COLO668 (cell line): ENCODE measurements at regions not wholly inside any gene's neighbourhood (a gene's known extent, or its start where the extent isn't known, plus 50 kb on each side); places are given as distances from the start of the nearest gene placed in this dataset.
"Not testable (repeated sequence)": the region's sequence is repeated elsewhere in the genome, so short reads cannot be mapped to it uniquely, and the experiment has no call there.

ENCODE experiments used
- DNase-seq: peaks from one replicate; lab custom pipeline; 2025; ENCODE audit not compliant: unreplicated experiment; lab: John Stamatoyannopoulos, UW

DNA sequence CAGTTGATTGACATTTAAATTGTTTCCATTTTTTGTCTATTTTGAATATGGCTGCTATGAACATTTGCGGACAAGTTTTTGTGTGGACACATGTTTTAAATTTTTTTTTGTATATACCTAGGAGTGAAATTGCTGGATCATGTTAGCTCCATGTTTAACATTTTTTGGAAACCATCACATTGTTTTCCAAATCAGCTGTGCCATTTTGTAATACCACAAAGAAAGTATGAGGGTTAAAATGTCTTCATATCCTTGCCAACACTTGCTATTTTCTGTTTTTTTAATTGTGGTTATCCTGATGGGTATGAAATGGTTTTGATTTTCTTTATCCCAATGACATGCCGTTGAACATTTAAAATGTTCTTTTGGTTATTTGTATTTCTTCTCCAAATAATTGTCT is 52.1 kb downstream of the CARTPT start:
- DNase-seq: no peak

DNA sequence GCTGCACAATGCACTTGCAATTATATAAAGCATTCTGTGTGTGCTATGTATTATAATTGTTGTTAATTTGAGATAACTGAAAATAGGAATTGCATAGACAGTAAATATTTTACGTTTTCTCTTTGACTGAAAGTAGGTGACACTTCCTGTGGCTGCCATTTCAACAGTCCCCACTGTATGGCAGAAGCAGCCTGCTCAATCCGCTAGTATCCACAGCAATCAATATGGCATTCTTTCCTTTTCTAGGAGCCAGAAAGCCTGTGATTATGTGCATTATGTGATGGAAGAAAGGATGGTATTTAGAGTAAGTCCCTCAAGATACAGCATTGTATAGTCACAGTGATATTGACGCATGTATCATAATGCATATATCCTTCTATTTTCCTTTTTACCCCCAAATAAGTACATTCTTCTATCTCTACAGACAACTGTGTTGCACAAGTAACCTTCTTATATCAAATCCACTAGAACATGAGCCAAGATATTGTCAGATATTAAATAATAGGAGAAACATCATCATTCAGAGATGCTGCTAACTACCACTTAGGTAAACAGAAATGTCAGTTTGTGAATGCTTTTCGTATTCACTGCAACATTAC is 59.7 kb downstream of the CARTPT start:
- DNase-seq: no peak

DNA sequence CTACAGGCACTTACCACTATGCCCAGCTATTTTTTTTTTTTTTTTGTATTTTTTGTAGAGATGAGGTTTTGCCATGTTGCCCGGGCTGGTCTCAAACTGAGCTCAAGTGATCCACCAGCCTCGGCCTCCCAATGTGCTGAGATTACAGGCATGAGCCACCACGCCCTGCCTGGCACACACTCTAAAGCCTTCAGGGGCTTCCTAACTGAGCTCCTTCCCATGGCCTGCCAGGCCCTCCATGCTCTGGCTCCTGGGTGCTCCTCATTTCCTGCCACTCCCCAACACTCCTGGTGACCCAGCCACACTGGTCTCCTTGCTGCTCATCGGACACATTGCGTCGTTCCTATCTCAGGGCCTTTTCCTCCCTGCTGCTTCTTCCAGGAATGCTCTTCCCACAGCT is 61.5 kb downstream of the CARTPT start:
- no peak for DNase-seq

DNA sequence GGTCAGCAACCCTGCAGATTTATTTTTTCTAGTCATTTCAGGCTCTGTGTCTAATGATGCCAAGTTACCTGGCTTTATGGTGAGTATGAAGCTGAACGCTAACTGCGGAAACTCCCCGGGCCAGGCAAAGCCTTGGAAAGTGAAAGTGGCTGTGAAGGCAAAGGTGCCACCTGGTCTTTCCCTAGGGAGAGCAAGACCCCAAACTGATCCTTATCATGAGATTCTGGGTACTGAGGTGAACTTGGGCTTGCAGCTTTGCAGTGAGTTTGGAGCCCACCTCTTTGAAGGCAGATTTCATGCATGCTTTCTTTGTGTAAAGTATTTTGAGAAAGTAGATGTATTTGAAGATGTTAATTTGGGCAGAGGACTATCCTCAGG is 63.3 kb downstream of the CARTPT start:
- DNase-seq: no peak

DNA sequence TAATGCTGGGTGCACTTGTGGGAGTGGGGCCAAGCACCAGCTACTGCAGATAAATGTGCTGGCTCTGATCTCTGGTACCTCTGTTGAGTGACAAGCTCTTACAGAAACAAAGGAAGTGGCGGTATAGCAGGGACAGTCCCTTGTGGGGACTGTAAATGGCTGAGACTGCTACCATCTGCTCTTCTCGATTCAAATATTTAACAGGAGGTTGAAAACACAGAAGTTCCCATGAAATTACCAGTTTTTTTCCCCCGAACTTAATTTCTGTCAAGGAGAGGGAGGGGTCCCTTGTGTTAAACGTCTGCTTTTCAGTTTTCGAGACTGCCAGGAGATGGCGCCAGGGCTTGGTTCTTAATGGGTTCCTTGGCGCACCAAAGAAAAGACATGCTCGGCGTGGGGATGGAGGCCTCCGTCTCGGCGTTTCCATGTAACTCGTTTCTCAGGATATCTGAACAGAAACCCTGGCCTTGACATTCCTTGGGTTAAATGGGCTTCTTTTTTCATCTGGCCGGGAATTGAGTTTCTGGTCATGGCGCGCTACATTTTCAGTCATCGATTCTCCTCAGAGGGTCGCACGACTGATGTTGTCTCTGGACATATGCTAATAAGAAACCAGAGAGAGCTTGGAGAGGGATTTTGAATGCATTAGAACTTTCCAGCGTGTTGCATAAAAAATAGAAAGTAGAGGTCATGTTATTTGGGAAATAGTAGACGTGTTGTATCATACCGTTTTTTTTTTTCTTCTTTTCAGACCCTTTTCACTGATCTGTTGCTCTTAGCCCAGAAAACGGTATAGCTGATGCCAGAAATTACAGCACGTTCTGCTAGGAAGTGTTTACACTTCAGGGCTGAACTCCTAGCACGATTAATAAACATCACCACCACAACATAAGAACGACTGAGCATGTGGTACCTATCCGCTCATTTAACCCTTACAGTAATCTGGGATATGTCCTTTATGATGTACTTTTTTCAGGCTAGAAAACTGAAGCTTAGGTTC is 64.0 kb downstream of the CARTPT start:
- peak; percentile 60 for DNase-seq

DNA sequence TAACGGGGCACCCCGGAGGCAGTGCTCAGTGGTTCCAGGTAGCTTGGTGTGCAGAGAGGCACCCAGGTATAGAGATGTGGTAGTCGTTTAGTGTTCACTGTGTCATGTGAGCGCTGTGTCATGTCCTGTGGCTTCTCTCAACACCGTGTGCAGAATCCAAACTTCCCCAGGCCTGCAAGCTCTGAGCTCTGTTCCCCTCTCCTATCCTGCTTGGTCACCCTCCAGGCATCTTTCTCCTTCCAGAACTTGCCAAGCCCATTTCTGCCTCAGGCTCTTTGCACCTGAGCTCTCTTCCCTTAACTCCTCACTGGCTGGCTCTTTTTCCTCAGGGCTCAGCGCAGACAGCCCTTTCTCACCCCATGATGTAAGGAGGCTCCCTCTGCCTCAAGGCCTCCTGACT is 64.8 kb downstream of the CARTPT start:
- no peak for DNase-seq

DNA sequence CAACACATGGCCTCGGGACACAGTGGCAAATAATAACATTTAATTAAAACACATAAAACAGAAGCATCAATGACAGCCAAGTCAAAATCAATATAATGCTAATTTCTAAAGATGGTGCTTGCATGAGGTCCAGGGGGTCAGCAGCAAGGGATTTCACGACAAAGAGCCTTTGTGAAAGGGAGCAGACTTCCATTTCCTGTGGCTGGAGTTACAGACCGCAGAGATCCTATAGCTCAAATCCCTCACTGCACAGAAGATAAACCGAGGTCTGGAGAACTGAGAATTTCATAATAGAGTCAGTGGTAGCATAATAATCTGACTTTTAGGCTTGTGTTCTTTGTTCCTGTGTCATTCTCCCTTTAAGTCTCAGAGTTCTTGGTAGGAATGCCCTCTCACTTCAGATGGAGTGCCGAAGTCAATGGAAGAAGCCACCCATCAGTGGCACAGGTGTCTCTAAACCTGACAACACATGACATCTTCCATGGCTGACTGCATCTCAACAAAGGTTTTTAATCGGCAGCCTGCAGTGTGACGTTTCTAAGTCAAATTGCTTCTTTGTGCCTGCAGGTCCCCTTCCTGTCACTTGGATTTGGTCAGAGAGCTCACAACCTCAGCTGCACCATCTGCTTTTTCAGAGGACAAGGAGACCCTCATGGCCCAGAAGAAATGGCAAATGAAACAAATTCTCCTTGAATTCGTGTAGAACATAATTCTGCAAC is 67.4 kb downstream of the CARTPT start:
- peak; percentile 13 for DNase-seq

DNA sequence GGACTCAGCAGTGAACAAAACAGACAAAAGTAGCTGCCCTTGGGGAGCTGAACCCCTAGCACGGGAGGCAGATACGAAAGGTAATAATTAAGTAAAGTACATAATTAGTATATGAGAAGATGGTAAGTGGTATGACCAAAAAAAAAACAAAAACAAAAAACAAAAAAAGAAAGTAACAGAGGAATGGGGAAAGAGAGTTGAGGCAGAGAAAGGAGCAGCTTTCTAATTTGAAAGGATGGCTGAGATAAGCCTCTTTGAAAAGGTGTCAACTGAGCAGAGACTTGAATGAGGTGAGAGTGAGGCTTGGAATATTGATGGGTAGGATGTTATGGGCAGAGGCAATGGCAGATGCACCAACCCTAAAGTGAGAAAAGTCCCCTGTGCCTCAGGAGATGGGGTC is 69.7 kb downstream of the CARTPT start:
- DNase-seq: no peak

DNA sequence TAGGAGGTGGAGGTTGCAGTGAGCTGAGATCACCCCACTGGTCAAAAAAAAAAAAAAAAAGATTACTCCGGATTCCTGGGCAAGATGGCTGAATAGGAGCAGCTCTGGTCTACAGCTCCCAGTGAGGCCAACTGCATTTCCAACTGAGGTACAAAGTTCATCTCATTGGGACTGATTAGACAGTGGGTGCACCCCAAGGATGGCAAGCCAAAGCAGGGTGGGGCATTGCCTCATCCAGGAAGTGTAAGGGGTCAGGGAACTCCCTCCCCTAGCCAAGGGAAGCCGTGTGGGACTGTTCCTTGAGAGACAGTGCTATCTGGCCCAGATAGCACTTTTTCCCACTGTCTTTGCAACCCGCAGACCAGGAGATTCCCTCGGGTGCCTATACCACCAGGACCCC is 70.7 kb downstream of the CARTPT start:
- no peak for DNase-seq

DNA sequence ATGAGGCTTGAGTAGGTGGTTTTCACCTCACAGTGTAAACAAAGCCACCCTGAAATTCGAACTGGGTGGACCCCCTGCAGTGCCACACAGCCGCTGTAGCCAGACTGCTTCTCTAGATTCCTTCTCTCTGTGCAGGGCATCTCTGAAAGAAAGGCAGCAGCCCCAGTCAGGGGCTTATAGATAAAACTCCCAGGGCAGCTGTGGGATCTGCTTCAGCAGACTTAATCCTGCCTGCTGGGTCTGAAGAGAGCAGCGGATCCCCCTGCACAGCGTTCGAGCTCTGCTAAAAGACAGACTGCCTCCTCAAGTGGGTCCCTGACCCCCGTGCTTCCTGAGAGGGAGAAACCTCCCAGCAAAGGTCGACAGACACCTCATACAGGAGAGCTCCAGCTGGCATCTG is 71.4 kb downstream of the CARTPT start:
- peak; percentile 5 for DNase-seq

DNA sequence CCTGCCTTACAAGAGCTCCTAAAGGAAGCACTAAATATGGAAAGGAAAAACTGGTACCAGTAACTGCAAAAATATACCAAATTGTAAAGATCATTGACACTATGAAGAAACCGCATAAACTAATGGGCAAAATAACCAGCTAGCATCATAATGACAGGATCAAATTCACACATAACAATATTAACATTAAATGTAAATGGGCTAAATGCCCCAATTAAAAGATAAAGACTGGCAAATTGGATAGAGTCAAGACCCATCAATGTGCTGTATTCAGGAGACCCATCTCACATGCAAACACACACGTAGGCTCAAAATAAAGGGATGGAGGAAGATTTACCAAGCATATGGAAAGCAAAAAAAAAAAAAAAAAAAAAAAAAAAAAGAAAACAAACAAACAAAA is 73.0 kb downstream of the CARTPT start:
- DNase-seq: not testable (repeated sequence)

DNA sequence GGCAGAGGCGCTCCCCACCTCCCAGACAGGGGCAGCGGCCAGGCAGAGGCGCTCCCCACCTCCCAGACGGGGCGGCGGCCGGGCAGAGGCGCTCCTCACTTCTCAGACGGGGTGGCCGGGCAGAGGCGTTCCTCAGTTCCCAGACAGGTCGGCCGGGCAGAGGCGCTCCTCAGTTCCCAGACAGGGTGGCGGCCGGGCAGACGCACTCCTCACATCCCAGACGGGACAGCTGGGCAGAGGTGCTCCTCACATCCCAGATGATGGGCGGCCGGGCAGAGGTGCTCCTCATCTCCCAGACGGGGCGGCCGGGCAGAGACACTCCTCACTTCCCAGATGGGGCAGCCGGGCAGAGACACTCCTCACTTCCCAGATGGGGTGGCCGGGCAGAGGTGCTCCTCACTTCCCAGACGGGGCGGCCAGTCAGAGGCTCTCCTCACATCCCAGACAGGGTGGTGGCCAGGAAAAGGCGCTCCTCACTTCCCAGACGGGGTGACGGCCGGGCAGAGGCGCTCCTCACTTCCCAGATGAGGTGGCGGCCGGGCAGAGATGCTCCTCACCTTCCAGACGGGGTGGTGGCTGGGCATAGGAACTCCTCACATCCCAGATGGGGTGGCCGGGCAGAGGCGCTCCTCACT is 75.1 kb downstream of the CARTPT start:
- no peak for DNase-seq

DNA sequence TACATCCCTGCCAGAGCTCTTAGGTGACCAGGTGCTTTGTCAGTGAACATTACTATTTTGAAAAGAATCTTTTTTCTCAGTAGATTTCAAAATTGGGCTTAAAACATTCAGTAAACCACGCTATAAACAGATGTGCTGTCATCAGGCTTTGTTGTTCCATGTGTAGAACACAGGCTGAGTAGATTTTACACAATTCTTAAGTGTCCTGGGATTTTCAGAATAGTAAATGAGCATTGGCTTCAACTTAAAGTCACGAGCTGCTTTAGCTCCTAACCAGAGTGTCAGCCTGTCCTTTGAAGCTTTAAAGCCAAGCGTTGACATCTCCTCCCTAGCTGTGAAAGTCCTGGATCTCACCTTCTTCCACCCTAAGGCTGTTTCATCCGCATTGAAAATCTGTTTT is 83.6 kb downstream of the CARTPT start:
- DNase-seq: no peak

DNA sequence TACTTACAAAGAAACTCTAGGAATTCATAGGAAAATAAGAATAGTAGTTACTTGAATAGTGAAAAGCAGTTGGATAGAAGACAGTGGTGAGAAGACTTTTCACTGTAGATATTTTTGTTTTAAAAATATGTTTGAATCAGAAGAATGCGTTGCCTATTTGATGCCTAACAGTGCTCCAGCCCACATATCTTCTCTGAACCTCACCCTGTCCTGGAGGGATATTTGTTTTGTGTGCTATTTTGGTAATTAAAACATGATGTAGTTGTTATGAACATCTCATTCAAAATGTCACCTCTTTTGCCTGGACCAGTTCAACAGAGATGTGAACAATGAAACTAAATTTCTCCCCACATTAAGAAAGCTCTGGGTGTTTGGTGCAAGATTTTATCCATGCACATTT is 87.6 kb downstream of the CARTPT start:
- DNase-seq: no peak

DNA sequence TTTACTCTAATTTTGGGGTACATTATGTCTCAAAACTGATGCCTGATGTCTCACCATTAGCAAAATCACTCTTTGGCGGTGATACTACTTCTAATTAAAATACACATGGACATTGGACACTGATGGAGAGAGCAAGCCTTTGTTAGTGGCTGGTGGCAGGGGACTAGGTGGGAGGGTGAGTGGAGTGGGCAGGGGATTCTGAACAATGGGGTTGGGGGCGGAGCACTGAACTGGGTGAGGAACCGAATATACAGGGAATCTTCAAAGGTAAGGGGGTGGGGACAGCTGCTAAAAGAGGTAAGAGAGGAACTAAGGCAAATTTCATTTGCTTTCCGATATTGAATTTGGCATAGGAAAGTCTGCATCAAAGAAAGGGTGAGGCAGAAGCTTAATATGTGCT is 88.8 kb downstream of the CARTPT start:
- no peak for DNase-seq

DNA sequence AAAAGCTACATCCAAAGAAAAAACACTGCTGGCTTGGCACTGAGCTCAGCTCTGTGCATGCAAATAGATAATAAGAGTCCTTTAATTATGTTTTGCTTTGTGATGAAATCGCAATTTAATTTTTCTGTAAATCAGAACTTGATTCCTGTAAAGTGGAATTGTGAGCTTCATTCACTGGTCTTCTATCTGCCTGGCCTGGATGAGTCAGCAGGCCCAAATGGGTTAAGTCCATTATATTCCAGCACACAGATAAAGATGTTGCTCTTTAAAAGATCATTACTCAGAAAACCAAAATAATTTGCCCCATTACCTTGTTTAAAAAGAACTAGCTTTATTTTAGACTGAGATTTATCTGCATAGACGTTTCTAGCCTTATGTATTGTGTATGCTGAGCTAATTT is 90.4 kb downstream of the CARTPT start:
- no peak for DNase-seq

DNA sequence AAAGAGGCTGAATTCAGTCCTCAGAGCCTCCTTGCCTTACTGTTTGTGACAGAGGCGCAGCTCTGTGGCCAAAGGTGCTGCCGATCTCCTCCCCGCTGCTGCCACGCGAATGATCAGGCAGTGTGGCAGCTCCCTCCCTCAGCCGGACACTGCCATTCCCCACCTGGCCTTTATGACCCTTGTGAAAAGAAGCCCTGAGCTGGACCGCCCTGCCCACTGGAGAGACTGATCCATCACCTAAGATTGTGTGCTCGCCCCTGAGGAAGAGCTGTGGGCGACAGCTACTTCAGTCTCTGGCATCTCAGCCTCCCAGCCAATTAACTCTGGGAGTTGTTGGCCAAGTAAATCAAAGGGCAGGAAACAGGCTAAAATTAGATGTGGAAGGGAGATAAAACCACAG is 90.9 kb downstream of the CARTPT start:
- DNase-seq: no peak

DNA sequence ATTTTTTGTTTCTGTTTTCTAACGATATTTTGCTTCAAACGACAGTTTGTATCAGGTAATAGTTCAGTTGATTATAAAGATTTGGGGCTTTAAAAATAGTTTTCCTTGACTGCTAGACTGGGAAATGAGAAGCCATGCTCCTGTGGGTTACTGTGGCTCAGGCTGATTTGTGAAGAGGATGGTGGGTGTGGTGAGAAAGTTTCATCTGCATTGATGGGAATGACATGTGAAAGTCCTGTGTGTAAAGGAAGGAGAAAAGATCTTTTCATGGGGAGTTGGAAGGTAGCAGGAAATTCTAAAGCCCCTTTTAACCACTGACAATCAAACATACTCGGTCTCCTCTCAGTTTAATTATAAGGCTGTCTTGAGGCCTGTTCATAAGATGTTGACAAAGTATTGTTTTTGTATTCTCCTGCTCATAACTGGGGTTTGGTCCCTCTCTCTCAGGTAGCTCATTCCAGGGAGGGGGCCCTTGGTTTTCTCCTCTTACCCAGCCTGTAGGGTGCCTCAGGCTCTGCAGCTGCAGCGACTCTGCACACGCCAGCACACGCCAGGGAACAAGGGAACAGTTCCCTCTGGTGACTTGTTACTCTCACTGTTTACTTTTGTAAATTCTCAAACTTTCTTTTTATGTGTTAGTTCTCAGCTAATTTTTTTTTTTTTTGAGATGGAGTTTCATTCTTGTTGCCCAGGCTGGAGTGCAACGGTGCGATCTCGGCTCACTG is 91.6 kb downstream of the CARTPT start:
- no peak for DNase-seq

DNA sequence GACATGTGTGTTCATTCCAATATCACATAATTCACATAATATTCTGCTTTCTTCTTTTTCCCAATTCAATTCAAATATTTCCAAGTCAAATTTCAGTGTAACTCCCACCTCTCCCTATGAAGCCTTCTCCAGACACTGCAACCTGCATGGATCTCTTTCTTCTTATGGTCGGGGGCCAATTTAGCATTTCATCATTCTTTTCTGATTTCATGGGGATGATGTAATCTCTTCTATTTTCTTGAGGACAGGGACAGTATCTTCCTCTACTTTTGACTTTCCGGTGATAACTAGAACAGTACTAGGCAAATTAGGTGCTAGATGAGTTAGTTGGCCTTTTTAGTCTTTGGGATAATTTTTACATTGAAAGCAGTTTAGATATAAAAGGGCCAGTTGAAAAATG is 92.7 kb downstream of the CARTPT start:
- DNase-seq: no peak

DNA sequence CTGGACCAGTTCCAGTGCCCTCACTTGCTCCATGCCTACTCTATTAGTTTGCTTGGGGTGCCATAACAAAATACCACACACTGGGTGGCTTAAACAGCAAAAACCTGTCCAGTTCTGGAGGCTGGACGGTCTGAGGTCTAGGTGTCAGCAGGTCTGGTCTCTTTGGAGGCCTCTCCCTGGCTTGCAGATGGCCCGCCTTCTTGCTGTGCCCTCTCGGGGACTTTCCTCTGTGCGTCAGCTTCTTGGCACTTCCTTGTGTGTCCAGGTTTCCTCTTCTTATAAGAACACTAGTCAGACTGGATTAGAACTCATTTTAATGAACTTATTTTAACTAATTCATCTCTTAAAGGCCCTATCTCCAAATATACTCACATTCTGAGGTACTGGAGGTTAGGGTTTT is 97.2 kb downstream of the CARTPT start:
- DNase-seq: no peak

DNA sequence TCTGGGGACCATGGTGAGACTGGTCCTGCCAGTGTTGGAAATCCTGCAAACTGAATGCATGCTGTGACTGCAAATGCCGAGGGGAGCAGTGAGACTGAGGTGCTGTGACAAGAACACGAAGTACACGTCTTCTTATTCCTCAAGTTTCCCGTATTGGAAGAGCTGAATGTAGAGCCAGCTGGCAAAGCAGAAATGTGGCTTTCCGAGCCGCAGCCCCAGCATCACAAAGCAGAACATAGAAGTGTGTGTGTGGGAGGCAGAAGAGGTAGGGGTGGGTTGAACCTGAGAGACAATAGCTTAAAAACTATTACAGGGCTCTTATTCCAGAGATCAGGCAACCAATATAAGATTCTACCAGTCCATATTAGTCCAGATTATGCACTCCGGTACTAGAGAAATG is 98.8 kb downstream of the CARTPT start:
- DNase-seq: no peak
